GM18858 (cell line): ENCODE measurements at regions not wholly inside any gene's neighbourhood (a gene's known extent, or its start where the extent isn't known, plus 50 kb on each side); places are given as distances from the start of the nearest gene placed in this dataset.

Experiments used
- ATAC-seq: cut with Tn5 transposase; IDR thresholded peaks from one replicate; pipeline ENCODE4 v1.9.1; 2021; ENCODE audit not compliant: unreplicated experiment

DNA sequence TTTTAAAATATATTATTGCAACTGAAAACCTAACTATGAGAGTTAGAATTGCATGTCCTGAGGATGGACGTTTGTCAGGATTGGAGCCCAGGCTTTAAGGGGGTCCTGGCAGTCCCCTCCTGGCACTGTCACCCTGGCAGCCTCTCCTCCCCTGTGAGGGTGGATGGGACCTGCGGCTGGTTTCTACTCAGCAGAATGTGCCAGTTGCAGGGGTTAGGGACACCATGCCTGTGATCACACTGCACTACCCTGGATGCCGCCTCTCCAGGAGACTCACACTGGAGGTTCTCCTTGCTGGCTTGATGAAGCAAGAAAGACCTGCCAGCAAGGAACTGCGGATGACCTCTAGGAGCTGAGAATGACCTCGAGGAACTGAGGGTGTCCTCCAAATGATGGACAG lies 356.7 kb upstream of the MYT1L start:
- ATAC-seq, result no peak

DNA sequence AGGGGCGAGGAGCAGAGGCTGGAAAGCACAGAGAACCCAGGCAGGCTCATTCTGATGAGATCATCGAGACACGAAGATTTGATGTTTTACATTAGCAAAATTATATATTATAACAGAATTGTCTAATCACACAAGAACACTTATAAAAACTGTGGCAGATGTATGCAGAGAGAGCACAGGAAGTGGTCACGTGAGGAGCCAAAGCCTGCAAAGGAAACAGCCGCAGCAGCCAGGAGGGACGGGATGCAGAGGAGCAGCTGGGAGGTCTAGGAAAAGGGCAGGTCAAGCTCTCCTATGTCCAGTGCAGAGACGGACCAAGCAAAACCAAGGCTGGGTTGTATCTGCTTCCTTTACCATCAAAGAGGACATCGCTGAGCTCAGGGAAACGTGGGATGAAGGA lies 355.1 kb upstream of the MYT1L start:
- no peak for ATAC-seq

DNA sequence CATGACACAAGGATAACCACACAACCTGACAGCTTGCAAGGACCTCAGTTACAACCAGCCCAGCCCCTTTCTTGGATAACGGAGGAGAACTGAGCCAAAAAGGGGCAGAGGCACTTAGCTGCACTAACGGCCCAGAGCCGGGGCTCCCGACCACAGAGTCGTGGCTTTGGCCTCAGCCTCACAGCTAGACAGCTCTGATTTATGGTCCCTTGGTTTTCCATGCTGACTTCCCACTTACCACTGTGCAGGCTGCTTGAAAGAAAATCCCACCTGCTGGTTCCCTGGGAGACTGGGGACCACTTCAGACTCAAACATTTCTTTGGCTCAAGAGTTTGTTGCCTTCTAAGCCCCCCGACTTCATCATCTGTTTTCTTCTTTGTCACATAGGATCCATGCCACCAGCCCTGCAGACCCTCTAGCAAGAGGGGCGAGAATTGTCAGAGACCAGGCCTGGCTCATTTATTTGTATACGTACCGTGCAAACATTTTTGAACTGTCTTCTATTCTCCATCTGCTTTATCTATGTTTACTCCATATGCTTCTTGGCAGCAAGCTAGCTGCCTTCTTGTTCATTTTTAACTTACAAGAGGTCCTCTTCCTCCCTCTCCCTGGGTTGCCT lies 352.6 kb upstream of the MYT1L start:
- ATAC-seq, result no peak

DNA sequence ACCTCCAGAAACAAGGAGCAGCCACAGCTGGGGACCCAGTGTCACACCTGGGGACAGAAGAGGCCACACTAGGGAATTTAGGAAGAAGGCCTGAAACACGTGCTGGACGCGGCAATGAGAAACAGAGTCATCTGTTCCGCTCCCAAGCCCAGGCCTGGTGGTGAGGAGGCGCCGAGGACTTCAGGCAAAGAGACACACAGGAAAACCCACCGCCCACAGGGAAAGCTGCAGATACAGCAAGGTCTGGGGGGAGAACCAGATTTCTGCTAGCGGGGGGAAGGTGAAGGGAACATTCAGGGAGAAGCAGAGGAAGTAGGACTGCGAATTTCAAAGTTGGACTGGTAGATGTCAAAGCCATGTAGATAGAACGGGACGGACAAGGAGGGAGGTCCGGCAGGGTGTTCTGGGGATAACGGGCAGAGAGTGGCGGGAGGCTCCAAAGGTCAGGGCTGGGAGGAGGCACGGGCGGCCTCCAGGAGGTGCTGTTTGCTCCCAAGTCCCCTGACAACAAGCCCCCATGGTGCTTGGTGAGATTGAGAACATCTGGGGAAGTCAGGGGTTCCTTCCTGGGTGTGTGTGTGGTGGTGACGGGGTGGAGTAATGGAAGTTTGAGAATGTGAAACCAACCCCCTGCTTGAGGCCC lies 351.7 kb upstream of the MYT1L start:
- no peak for ATAC-seq

DNA sequence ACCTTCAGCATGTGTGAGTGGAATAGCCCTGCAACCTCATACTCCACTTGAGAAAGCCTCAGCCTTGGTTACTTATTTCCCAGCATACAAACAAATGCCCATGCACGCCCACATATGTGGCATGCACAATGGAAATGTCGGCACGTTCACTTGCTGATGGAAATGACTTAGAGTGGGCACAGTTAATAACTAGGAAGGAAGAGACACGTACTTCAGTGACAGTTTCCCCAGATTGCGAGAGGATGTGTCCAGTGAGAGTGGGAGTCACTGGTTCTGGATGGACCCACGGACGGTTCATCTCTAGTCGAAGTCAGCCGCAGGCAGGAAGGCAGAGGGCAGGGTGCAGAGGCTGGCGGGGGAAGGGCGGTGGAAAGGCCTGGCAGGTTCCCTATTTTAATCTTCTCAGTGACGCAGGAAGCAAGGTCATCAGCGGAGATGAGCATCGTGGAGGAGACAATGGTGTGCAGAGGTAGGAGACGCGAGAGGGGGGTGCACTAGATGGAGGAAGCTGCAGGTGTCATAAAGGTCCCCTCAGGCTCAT lies 350.7 kb upstream of the MYT1L start:
- no peak for ATAC-seq

DNA sequence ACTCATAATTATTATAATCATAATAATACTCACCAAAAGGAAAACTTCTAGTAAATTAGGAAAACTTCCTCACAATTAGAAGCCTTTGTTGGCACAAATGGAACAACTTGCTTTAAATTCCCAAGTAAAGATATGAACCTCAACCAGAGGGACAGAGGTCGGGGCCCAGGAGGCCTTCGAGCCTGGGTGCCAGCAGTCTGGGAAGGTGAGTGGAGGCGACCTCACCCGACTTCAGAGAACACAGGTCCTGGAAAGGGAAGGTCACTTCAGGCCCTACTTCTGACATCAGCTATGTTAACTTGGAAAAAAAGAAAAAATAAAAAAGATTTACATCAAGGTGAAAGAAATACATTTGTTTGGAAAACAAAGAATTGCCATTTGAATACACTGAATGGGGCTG lies 350.0 kb upstream of the MYT1L start:
- ATAC-seq, result no peak

DNA sequence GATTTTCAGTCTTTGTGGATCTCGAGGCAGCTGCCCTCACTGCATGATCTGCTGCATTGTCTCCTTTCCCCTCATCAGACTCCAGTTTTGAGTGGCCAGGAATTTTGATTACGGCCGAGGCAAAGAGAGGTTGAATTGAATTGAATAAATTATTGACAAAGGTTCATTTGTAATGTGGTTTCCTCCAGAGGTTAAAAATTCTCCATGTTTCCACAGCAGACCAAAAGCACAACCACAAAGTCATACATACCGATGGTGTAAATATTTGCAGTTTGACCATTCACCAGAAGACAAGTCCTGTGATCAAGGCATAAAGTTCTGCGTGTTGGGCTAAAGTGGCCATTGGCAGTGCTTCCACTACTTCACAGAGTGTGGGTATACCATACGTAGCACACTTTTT lies 343.8 kb upstream of the MYT1L start:
- no peak for ATAC-seq

DNA sequence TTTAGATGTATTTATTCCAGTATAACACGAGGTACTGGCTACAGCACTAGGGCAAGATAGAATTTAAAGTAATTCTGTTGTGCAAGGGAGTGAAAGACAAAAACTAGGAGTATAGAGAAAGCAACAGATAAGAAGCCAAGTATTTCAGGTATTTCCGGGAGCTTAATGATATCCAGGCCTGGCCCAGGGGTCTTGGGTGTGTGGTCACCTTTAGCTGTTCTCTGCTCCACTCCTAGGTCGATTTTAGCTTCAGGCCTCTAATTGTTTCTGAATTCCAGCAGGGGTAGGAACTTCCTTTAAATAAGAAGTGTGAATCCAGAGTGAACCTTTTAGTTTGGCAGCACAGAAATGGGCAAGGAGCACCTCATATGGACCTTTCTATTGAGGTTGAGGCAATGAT lies 342.3 kb upstream of the MYT1L start:
- no peak for ATAC-seq

DNA sequence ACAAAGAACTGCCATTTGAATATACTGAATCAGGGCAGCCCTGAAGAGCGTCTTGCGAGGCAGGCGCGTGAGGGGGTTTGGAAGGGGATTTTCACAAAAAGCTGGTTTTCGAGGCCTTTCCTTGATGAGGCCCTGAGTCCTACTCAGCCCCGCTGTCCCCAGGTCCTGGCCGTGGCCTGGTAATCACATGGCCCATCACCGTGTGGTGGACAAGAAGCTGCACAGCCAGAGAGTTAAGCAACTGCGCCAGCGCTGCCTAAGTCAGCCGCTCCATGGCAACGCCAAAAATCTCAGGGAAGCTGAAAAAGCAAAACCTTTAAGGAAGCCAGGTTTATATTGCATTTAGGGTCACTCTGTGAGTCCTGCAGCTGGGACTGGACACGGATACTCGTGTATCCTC lies 341.2 kb upstream of the MYT1L start:
- ATAC-seq, result no peak

DNA sequence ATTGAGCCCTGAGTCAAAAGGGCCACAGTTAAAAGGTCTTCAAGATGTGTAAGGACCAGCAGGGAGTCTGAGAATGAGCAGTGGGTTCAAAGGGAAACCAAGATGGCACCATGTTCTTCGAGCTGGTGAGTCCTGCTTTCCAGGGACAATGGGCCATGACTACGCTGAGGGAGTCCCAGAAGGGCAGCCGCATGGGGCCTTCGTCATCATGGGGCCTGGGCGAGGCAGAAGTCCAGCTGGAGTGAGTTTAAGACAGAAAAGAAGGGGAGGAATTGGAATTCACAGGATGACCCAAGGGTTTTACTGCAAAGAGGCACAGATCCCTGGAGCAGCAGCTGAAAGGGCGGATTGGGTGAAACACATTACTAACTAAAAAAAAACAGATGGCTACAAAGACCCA lies 340.8 kb upstream of the MYT1L start:
- no peak for ATAC-seq

DNA sequence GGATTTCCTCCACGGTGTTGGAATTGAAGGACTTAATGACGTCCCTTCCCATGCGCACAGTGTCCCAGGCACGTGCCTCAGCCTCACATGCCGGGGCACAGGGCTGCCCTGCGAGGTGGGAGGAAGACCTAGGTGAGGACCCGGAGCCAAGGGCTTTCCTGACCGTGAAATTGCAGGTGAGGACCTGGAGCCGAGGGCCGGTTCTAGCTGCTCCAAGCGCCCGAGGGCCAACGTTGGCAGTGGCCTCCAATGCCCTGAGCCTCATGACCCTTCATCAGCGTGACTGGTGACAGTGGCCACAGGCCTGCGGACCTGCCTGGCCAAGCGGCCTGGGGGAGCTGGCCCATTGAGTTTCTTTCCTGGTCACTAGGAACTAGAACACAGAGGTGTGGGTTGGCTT lies 338.2 kb upstream of the MYT1L start:
- ATAC-seq, result no peak

DNA sequence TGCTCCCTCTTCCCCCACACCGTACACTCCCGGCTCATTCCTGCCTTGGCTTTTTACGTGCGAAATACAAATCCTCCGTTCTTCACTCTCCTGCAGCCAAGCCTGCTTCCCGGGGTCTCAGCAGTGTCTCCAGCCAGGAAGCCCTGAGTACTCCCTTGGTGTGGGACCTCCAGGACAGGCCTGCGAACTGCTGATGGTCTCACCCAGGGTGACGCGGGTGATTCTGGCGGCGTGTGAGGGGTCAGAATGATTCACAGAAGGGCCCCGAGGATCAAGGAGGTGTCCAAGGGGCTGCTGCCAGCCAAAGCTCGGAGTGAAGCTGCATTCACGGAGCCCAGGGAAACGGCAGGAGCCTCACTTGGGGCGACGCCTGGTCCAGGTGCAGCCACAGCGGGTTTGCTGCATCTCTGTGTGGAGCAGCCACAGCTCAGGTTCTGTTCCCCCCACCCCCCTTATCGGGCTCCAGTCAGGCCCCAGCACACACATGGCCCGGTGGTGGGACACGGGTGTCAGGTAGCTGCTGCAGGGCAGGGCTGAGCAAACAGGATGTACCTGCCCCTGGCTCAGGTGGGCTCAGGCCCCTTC lies 337.7 kb upstream of the MYT1L start:
- no peak for ATAC-seq

DNA sequence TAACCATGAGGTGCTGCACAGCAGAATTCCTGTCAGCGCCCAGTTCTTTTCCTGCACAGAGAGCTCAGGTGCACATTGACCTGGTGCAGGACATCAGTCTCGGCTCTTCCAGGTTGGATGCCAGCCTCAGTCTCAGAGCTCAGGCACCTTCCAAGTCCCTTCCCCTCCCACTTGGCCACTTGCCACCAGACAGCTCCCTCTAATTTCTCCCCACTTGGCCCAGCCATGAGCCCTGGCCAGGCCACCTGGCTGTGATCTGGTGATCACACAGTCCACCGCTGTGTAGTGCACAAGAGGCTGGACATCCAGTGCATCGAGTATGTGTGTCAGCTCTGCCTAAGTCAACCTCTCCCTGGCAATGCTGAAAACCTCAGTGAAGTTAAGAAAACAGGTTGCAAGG lies 336.6 kb upstream of the MYT1L start:
- ATAC-seq, result no peak

DNA sequence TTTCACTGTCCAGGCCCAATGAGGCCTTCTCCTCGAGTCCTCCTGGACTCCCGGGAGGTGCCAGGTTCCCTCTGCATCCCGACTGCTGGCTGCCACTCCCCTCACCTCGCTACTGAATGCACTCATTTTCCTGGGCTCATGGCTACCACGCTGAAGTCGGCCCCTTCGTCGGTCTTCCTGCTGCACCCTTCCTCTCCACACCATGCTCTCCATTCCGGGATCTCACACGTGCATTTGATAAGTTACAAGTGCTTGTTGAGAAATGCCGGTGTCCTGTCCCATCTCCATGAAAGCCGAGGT lies 334.7 kb upstream of the MYT1L start:
- ATAC-seq, result no peak

DNA sequence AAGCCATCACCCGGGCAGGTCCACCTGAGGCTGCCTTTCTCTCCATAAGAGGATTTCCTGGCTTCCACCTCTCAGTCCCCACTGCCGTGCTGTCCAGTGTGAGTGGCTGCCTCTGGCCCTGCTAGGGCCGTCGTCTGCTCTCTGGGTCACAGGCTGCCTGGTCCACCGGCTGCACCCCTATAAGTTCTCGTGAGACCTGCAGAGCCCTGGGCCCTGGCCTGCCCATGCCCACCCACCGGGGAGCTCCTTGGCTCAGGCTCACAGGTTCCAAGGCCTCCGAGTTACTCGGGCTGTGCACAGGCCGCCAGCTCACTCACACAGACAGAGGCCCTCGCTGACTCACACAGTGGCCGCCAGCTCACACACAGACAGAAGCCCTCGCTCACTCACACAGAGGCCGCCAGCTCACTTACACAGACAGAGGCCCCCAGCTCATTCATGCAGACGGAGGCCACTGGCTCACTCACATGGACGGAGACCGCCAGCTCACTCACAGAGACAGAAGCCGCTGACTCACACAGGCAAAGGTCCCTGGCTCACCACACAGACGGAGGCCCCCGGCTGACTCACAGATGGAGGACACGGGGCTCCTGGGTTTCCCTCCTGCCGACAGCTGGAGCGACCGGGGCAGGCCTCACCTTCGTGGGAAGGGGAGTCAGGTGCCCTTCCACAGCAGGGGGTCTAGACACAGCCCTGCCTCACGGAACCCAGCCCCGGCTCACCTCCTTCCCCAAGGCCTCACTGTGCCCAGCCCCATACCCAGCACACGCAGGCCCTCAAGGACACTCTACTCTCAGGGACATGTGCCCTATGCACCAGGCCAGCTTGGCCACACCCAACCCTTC lies 334.1 kb upstream of the MYT1L start:
- ATAC-seq, result no peak

DNA sequence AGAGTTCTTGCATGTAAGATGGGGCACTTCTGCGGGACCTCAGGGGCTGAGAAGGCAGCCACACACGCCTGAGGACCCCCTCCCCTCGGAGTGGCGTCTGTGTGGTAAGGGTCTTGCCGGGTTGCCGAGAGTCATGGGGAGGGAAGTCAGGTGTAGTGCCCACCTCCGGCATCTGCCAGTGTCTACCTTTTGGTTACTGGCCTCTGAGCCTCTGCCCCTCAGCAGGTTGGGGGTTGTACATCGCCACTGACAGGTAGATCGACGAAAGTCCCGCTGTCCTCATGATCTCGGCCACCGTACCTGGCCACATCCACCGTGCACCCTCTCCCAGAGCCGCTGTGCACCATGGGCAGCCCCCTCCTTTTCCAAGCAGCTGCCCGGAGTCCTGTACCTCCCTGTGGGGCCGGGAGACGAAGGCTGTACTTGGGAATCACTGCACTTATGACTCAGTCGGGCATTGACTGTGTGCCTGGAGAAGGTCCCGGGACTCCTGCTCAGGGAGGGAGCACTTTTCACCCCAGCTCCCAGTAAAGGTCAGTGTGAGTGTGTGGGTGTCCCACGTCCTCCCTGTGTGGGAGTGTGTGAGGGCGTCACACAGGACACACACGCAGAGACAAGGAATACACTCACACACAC lies 332.4 kb upstream of the MYT1L start:
- no peak for ATAC-seq

DNA sequence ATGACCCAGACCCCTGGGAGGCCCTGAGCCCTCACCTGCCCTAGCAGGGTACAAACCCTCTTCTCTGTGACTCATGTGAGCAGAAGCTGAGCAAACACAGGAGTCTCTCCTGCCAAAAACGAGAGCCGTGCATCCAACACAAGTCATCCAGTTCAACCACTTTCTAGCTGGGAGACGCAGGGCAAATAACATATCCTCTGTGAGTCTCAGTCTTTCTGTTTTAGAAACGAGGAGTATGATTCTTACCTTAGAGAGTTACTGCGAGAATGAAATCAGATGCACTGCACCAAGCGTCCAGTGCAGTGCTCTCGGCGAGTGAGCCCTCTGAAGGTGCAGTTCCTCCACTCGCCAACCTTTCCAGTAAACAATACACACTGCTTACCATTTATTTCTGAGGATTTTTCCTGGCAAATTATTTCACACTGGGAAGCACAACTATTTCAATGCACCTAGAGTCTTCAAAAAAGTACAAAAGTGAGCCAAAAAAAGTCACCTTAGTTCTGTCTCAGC lies 331.8 kb upstream of the MYT1L start:
- no peak for ATAC-seq

DNA sequence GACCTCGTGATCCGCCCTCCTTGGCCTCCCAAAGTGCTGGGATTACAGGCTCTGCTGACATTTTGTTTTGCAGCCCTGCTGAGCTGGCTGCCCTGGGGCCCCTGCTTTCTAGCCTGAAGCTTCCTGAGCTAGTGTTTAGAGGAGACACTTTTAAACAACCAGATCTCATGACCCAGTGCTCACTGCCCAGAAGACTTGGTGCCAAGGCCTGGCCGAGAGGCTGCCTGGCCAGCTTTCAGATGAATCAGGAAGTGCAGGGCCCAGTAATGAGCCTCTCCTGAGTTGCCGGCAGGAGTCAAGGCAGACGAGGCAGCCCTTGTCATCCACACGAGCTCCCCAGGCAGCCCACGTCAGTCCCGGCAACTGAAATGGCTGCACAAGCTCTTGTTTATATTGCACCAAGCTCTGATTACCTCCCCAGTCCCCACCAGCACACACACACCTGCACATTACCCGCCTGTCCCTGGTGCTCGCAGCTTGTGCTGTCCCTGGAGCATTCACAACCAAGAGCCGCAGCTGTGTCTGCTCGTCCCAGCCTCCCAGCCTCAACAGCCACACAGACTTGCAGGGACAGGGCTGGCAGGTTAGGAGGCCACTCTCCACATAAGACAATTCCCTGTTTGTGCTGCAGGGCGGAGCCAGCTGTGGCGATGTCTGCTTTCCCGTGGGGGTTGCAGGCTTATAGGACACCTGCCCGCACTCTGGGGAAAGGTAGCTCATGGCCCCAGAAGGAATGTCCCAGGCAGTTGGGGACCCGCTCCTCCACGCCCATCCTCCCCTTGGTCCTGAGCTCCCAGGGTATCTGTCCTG lies 331.2 kb upstream of the MYT1L start:
- ATAC-seq, result no peak

DNA sequence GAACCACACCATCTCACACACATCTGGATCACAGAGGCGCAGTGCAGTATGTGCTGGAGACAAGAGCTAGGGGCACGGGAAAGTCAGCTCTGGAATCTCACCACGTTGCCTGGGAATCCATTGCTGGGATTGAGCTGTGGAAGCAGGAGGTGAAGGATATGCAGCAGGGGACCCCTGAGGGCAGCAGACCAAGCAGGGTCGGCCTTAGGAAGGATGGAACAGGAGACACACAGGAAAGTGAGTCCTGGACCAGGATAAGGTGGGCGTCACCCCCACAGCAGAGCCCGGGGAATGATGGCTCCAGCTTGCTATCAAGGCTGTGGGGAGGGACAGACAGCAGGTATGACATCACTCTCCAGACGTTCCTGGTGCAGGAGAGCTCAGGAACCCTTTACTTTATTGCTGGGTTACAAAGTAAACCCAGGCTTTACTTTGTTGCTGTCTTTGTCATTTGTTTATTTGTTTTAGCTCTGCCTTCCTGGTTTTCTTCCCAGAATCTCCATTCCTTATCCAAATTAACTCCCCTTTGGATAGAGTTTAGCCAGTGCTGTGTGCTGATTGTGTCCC lies 329.8 kb upstream of the MYT1L start:
- ATAC-seq, result no peak
